Fibroblast of mammary gland (primary cell): ENCODE measurements at regions not wholly inside any gene's neighbourhood (a gene's known extent, or its start where the extent isn't known, plus 50 kb on each side); places are given as distances from the start of the nearest gene placed in this dataset.

Source experiments
- DNase-seq: peaks from one replicate; pipeline ENCODE4 v3.0.0-alpha.2; 2010; ENCODE audit warnings: low read depth
- H3K4me3 ChIP-seq: 2 replicates; pipeline ENCODE4 v1.5.1; 2011; ENCODE audit warnings: low read depth, mild to moderate bottlenecking, low read length, moderate library complexity; ENCODE audit not compliant: control insufficient read depth
- CTCF ChIP-seq: conservative IDR thresholded peaks from 2 replicates; pipeline ENCODE4 v1.5.1; 2011; ENCODE audit warnings: low read depth, low read length, inconsistent platforms; ENCODE audit not compliant: control insufficient read depth, insufficient read depth

GRCh38 chr18:78414302-78414701 is 565.3 kb upstream of the SALL3 start:
- DNase-seq = no peak
- no peak for TF ChIP-seq CTCF
- H3K4me3 ChIP-seq = no peak overlapping the region

- no peak for DNase-seq
- no peak overlapping the region for H3K4me3 ChIP-seq
- TF ChIP-seq CTCF = no peak
These were observed 562.8 kb upstream of the SALL3 start for GRCh38 chr18:78416853-78417252.

- DNase-seq = no peak
- H3K4me3 ChIP-seq = no peak overlapping the region
- TF ChIP-seq CTCF = no peak
These were observed 561.2 kb upstream of the SALL3 start for GRCh38 chr18:78418379-78418778.

- no peak for DNase-seq
- no peak overlapping the region for H3K4me3 ChIP-seq
- TF ChIP-seq CTCF = no peak
These were observed 560.4 kb upstream of the SALL3 start for GRCh38 chr18:78419171-78419570.

- no peak for DNase-seq
- TF ChIP-seq CTCF = no peak
- H3K4me3 ChIP-seq = no peak overlapping the region
These were observed 559.5 kb upstream of the SALL3 start for GRCh38 chr18:78420116-78420515.

DNA sequence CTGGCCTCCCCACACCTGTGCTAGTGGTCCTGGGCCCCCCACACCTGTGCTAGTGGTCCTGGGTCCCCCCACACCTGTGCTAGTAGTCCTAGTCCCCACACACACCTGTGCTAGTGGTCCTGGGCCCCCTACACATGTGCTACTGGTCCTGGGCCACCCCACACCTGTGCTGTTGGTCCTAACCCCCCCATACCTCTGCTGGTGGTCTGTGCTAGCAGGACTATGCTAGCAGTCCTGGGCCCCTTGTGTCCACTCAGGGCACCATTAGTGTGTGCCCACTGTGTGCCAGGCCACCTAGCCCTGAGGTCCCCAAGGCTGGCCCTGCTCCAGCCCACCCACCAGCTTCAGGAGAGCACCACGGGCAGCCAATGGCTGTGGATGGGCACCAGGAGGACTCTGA is 558.2 kb upstream of the SALL3 start:
- no peak overlapping the region for H3K4me3 ChIP-seq
- no peak for TF ChIP-seq CTCF
- no peak for DNase-seq

DNA sequence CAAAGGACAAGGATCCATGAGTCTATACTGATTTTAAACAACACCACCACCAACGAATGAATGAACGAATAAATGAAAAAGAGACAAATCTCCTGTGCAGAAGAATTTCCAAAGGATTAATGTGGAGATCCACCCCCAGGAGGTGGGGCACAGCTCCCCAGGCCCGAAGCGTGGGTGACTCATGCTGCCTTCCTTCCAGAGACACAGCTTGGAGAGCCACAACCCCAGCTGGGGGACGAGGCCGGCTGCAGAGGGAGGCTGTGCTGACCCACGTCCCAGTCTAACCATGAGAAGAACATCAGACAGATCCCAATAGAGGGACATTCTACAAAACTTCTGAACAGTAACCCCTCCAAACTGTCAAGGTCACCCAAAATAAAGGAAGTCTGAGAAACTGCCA is 557.3 kb upstream of the SALL3 start:
- no peak for TF ChIP-seq CTCF
- DNase-seq = no peak

More for the DNA sequence above, 557.3 kb upstream of the SALL3 start:
- H3K4me3 ChIP-seq = no peak overlapping the region
